DND-41 (cell line): ENCODE measurements at regions not wholly inside any gene's neighbourhood (a gene's known extent, or its start where the extent isn't known, plus 50 kb on each side); places are given as distances from the start of the nearest gene placed in this dataset.

ENCODE experiments used
- ATAC-seq: fragments of 200-7000 bp; cut with Tn5 transposase; 3 replicates; pipeline ENCODE4 v1.9.1; 2021; ENCODE audit warnings: low read depth; ENCODE audit not compliant: insufficient read depth
- DNase-seq: peaks from one replicate; pipeline ENCODE4 v3.0.0-alpha.2; 2020
- H2AFZ ChIP-seq: 2 replicates; pipeline ENCODE4 v1.6.0; 2012; ENCODE audit warnings: low read depth, low read length
- H3K27ac ChIP-seq: 2 replicates; pipeline ENCODE4 v1.5.1; 2012; ENCODE audit warnings: low read length, inconsistent platforms
- H3K27me3 ChIP-seq: fragments of 200-600 bp; sonication (generic); 2 replicates; pipeline ENCODE4 v1.6.0; 2012; ENCODE audit warnings: low read length, mild to moderate bottlenecking, inconsistent platforms; ENCODE audit not compliant: insufficient read depth, poor library complexity
- H3K36me3 ChIP-seq: 2 replicates; pipeline ENCODE4 v1.5.1; 2012; ENCODE audit warnings: low read length, inconsistent platforms; ENCODE audit not compliant: insufficient read depth
- H3K4me1 ChIP-seq: 2 replicates; pipeline ENCODE4 v1.5.1; 2012; ENCODE audit warnings: mild to moderate bottlenecking, low read length; ENCODE audit not compliant: insufficient read depth
- H3K4me2 ChIP-seq: 2 replicates; pipeline ENCODE4 v1.6.0; 2012; ENCODE audit warnings: mild to moderate bottlenecking, moderate library complexity, low read length, inconsistent platforms; ENCODE audit not compliant: insufficient read depth
- H3K4me3 ChIP-seq, 2 experiments: fragments of 200-600 bp in 1 of 2; shearing (Covaris generic) in 1 of 2; 2 replicates each; pipeline ENCODE4 v1.5.1; 2012 to 2016; ENCODE audit warnings: inconsistent platforms in 2 of 2, low read length in 2 of 2, mild to moderate bottlenecking in 2 of 2, low read depth in 1 of 2, moderate library complexity in 1 of 2
- H3K79me2 ChIP-seq: 2 replicates; pipeline ENCODE4 v1.6.0; 2012; ENCODE audit warnings: low read length, inconsistent platforms; ENCODE audit not compliant: insufficient read depth
- H3K9ac ChIP-seq: 2 replicates; pipeline ENCODE4 v1.6.0; 2012; ENCODE audit warnings: low read depth, mild to moderate bottlenecking, inconsistent platforms, low read length, moderate library complexity
- H3K9me3 ChIP-seq: 2 replicates; pipeline ENCODE4 v1.5.1; 2012; ENCODE audit warnings: low read length, moderate library complexity, mild to moderate bottlenecking, inconsistent platforms; ENCODE audit not compliant: insufficient read depth, severe bottlenecking
- H4K20me1 ChIP-seq: 2 replicates; pipeline ENCODE4 v1.6.0; 2012; ENCODE audit warnings: low read length; ENCODE audit not compliant: insufficient read depth
- EZH2 ChIP-seq: IDR thresholded peaks from 3 replicates; pipeline ENCODE4 v1.6.1; 2012; ENCODE audit warnings: borderline replicate concordance, low read depth, mild to moderate bottlenecking, moderate library complexity, low read length, inconsistent platforms; ENCODE audit not compliant: severe bottlenecking
- TF ChIP-seq, protein P1 (sequence below): IDR thresholded peaks from 2 replicates; pipeline ENCODE4 v1.5.1; 2012; ENCODE audit warnings: borderline replicate concordance, low read length, moderate library complexity, mild to moderate bottlenecking; ENCODE audit not compliant: poor library complexity, severe bottlenecking; ENCODE audit errors: extremely low read depth

GRCh38 chr3:180265551-180265950 lies 228.8 kb upstream of the PEX5L start:
- no peak for TF ChIP-seq EZH2
- TF ChIP-seq, protein P1, sequence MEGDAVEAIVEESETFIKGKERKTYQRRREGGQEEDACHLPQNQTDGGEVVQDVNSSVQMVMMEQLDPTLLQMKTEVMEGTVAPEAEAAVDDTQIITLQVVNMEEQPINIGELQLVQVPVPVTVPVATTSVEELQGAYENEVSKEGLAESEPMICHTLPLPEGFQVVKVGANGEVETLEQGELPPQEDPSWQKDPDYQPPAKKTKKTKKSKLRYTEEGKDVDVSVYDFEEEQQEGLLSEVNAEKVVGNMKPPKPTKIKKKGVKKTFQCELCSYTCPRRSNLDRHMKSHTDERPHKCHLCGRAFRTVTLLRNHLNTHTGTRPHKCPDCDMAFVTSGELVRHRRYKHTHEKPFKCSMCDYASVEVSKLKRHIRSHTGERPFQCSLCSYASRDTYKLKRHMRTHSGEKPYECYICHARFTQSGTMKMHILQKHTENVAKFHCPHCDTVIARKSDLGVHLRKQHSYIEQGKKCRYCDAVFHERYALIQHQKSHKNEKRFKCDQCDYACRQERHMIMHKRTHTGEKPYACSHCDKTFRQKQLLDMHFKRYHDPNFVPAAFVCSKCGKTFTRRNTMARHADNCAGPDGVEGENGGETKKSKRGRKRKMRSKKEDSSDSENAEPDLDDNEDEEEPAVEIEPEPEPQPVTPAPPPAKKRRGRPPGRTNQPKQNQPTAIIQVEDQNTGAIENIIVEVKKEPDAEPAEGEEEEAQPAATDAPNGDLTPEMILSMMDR = no peak
- Histone ChIP-seq H3K4me2 (peak overlapping the region; percentile 27; the same call in 1 of the 2 replicates), H4K20me1 (no peaks in the 10 kb centered on the region), H3K4me1 (peaks cover 40% of the 10 kb centered on the region), H3K9me3 (peaks cover 12% of the 10 kb centered on the region), H3K4me3 (no peak overlapping the region), H3K27ac (peak overlapping the region; percentile 55; the same call in 1 of the 2 replicates), H3K79me2 (no peaks in the 10 kb centered on the region), H3K27me3 (no peaks in the 10 kb centered on the region), H2AFZ (peak overlapping the region; percentile 64), H3K36me3 (no peaks in the 10 kb centered on the region), H3K9ac (no peak overlapping the region)
- DNase-seq (peak; percentile 10), ATAC-seq (no peak)

- H3K36me3 ChIP-seq = no peaks in the 10 kb centered on the region
- peak overlapping the region; percentile 64 for H2AFZ ChIP-seq
- H4K20me1 ChIP-seq = no peaks in the 10 kb centered on the region
- TF ChIP-seq, protein P1 = no peak
- TF ChIP-seq EZH2 = no peak
- H3K4me1 ChIP-seq = peaks cover 40% of the 10 kb centered on the region
- H3K9ac ChIP-seq = peak overlapping the region; percentile 43
- H3K27me3 ChIP-seq = no peaks in the 10 kb centered on the region
- ATAC-seq = peak; percentile 98
- peak overlapping the region in 1 of 2 experiments; percentile 51; a peak in 3 of 4 replicates for H3K4me3 ChIP-seq
- no peaks in the 10 kb centered on the region for H3K79me2 ChIP-seq
- peak overlapping the region; percentile 74 for H3K4me2 ChIP-seq
- peak overlapping the region; percentile 82 for H3K27ac ChIP-seq
- peak; percentile 26 for DNase-seq
- peaks cover 3% of the 10 kb centered on the region for H3K9me3 ChIP-seq
Observed at GRCh38 chr3:180267202-180267843, 230.6 kb upstream of the PEX5L start.

DNA sequence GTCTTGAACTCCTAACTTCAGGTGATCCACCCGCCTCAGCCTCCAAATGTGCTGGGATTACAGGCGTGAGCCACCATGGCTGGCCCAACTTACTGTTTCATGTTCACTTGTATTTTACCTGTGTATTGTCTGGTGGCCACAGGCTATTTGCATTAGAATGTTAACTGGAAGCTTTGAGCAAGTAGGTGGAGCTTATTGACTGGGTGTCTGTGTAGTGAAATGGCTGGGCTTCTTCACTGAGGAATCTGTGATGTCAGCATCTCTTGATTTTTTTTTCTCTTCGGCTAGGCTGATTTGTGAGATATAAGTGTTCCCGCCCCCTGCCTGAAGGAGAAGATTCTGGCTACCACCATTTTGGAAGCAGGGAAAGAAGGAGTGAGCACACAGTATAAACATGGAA lies 237.8 kb upstream of the PEX5L start:
- Histone ChIP-seq H3K9ac (no peak overlapping the region), H3K27me3 (no peaks in the 10 kb centered on the region), H3K27ac (no peak overlapping the region), H2AFZ (no peak overlapping the region), H3K4me3 (no peak overlapping the region), H3K9me3 (no peaks in the 10 kb centered on the region), H3K4me1 (no peaks in the 10 kb centered on the region), H3K36me3 (no peaks in the 10 kb centered on the region), H4K20me1 (no peaks in the 10 kb centered on the region), H3K4me2 (no peak overlapping the region), H3K79me2 (no peaks in the 10 kb centered on the region)
- no peak for TF ChIP-seq EZH2
- TF ChIP-seq, protein P1 = no peak
- DNase-seq = no peak
- ATAC-seq = no peak

DNA sequence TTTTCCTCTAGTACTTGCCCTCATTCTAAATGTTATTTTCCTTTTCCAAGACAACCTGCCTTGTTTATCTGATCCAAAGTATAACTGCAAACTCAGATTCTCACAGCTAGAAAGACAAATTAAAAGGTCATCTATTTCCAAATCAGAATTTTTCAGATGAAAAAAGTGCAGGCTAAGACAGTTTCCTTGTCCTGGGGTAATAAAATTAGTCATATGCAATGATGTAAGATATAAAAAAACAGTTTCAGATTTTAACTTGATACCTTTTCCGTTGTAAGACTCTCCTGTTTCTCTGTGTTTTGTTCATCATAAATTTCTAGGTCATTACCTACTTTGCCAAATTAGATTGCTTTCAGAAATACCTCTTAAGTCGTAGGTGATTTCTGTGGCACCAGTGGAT lies 238.4 kb upstream of the PEX5L start:
- H4K20me1 ChIP-seq = no peaks in the 10 kb centered on the region
- H3K4me1 ChIP-seq = no peaks in the 10 kb centered on the region
- no peaks in the 10 kb centered on the region for H3K79me2 ChIP-seq
- no peak overlapping the region for H3K9ac ChIP-seq
- no peaks in the 10 kb centered on the region for H3K36me3 ChIP-seq
- ATAC-seq = no peak
- H3K9me3 ChIP-seq = no peaks in the 10 kb centered on the region
- H3K27ac ChIP-seq = no peak overlapping the region
- no peak overlapping the region for H3K4me2 ChIP-seq
- no peak overlapping the region for H3K4me3 ChIP-seq
- no peaks in the 10 kb centered on the region for H3K27me3 ChIP-seq
- TF ChIP-seq, protein P1 = no peak
- TF ChIP-seq EZH2 = no peak
- DNase-seq = no peak
- no peak overlapping the region for H2AFZ ChIP-seq
